CD4-positive, CD25-positive, alpha-beta regulatory T cell (primary cell): ENCODE measurements at regions not wholly inside any gene's neighbourhood (a gene's known extent, or its start where the extent isn't known, plus 50 kb on each side); places are given as distances from the start of the nearest gene placed in this dataset.

Experiments
- ATAC-seq, 2 donors: fragments of 150-1000 bp; cut with Tn5 transposase; one replicate each; pipeline ENCODE4 v1.10.0; 2021; ENCODE audit warnings: low read depth in 2 of 2, moderate number of reproducible peaks in 2 of 2, moderate library complexity in 1 of 2
- DNase-seq, 3 donors: peaks; one replicate each; pipeline versions ENCODE4 v3.0.0 to v3.0.0-alpha.2; 2012 to 2022; ENCODE audit warnings: mixed read lengths in 1 of 3
- H3K27ac ChIP-seq: one replicate; pipeline ENCODE4 v1.7.0; 2013; ENCODE audit warnings: mild to moderate bottlenecking, low read length; ENCODE audit not compliant: insufficient read depth, poor library complexity, severe bottlenecking
- H3K27me3 ChIP-seq: one replicate; pipeline ENCODE4 v1.7.0; 2013; ENCODE audit warnings: low read length; ENCODE audit not compliant: control insufficient read depth, insufficient read depth
- H3K36me3 ChIP-seq: one replicate; pipeline ENCODE4 v1.7.0; 2013; ENCODE audit warnings: mild to moderate bottlenecking, low read length, moderate library complexity; ENCODE audit not compliant: control insufficient read depth, insufficient read depth
- H3K4me1 ChIP-seq: 2 replicates; pipeline ENCODE4 v1.7.0; 2013; ENCODE audit warnings: mild to moderate bottlenecking, low read length; ENCODE audit not compliant: insufficient read depth, control insufficient read depth, poor library complexity, severe bottlenecking
- H3K4me3 ChIP-seq: one replicate; pipeline ENCODE4 v1.7.0; 2013; ENCODE audit warnings: low read depth, mild to moderate bottlenecking, low read length, moderate library complexity
- H3K9me3 ChIP-seq, 2 experiments: 1 replicate in 1 of 2; 2 replicates in 1 of 2; pipeline ENCODE4 v1.7.0; 2013; ENCODE audit warnings: low read length in 2 of 2, mild to moderate bottlenecking in 1 of 2, moderate library complexity in 1 of 2; ENCODE audit not compliant: control insufficient read depth in 2 of 2
- H3K27ac Mint-ChIP-seq, 3 donors: one replicate each; pipeline ENCODE4 v1.8.0; 2020 to 2022; ENCODE audit warnings: mild to moderate bottlenecking in 3 of 3, mixed read lengths in 3 of 3, moderate library complexity in 2 of 3
- H3K27me3 Mint-ChIP-seq: one replicate; pipeline ENCODE4 v1.8.0; 2022; ENCODE audit warnings: mild to moderate bottlenecking, mixed read lengths
- H3K36me3 Mint-ChIP-seq: one replicate; pipeline ENCODE4 v1.8.0; 2020; ENCODE audit warnings: mixed read lengths
- H3K4me1 Mint-ChIP-seq, 4 donors: one replicate each; pipeline ENCODE4 v1.8.0; 2020 to 2022; ENCODE audit warnings: mixed read lengths in 4 of 4, mild to moderate bottlenecking in 1 of 4
- H3K4me3 Mint-ChIP-seq, 4 donors: one replicate each; pipeline ENCODE4 v1.8.0; 2020 to 2022; ENCODE audit warnings: mild to moderate bottlenecking in 4 of 4, mixed read lengths in 4 of 4, moderate library complexity in 3 of 4
- H3K9me3 Mint-ChIP-seq, 7 donors: one replicate each; pipeline ENCODE4 v1.8.0; 2020 to 2022; ENCODE audit warnings: mixed read lengths in 7 of 7, mild to moderate bottlenecking in 3 of 7, moderate library complexity in 2 of 7

DNA sequence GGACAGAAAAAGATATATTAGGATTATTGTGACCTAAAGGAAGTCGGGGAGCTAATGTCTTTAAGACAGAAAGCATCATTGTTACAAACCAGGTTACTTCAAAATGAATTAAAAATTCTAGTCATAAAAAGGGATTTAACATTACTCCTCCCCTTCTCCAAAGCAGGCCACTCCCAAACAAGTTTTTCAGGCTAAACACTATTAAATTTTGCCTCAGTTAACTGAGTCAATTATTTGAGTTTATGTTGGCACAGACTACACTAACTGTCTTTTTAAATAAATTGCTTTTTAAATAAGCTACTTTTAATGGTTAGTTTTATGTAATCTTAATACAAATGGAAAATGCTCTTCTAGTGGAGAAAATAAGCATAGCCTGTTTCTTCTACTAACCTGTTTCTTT, 395.0 kb upstream of the DUSP10 start:
- Histone ChIP-seq H3K27ac (no peak overlapping the region), H3K27me3 (no peaks in the 10 kb centered on the region), H3K9me3 (no peaks in the 10 kb centered on the region), H3K4me3 (no peak overlapping the region), H3K36me3 (no peaks in the 10 kb centered on the region), H3K4me1 (no peaks in the 10 kb centered on the region)
- ATAC-seq (no peak), DNase-seq (no peak)
- H3K4me3 Mint-ChIP-seq: no peak overlapping the region
- no peaks in the 10 kb centered on the region for H3K36me3 Mint-ChIP-seq
- H3K4me1 Mint-ChIP-seq: no peaks in the 10 kb centered on the region
- H3K9me3 Mint-ChIP-seq: peaks cover 0 to 5% (median 3%) of the 10 kb centered on the region in 7 donors
- H3K27me3 Mint-ChIP-seq: peaks cover 5% of the 10 kb centered on the region
- H3K27ac Mint-ChIP-seq: no peak overlapping the region

DNA sequence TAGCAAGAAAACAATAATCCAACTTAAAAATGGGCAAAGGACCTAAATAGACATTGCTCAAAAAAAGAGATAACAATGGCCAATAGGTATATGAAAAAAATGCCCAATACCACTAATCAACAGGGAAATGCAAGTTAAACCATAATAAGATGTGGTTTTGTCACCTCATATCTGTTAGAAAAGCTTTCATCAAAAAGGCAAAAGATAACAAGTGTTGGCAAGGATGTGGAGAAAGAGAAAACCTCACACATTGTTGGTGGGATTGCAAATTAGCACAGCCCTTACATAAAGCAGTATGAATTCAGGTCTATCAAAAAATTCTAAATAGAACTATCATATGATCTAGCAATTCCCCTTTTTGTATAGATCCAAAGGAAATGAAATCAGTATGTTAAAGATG, 387.2 kb upstream of the DUSP10 start:
- Mint-ChIP-seq H3K4me3 (no peak overlapping the region), H3K36me3 (no peaks in the 10 kb centered on the region), H3K4me1 (no peaks in the 10 kb centered on the region), H3K27ac (no peak overlapping the region), H3K27me3 (no peaks in the 10 kb centered on the region), H3K9me3 (peaks cover 0 to 7% (median 0%) of the 10 kb centered on the region in 7 donors)
- H3K4me3 ChIP-seq: no peak overlapping the region
- no peaks in the 10 kb centered on the region for H3K36me3 ChIP-seq
- H3K27ac ChIP-seq: no peak overlapping the region
- no peaks in the 10 kb centered on the region for H3K27me3 ChIP-seq
- H3K4me1 ChIP-seq: no peaks in the 10 kb centered on the region
- no peaks in the 10 kb centered on the region for H3K9me3 ChIP-seq
- ATAC-seq (no peak), DNase-seq (no peak)

DNA sequence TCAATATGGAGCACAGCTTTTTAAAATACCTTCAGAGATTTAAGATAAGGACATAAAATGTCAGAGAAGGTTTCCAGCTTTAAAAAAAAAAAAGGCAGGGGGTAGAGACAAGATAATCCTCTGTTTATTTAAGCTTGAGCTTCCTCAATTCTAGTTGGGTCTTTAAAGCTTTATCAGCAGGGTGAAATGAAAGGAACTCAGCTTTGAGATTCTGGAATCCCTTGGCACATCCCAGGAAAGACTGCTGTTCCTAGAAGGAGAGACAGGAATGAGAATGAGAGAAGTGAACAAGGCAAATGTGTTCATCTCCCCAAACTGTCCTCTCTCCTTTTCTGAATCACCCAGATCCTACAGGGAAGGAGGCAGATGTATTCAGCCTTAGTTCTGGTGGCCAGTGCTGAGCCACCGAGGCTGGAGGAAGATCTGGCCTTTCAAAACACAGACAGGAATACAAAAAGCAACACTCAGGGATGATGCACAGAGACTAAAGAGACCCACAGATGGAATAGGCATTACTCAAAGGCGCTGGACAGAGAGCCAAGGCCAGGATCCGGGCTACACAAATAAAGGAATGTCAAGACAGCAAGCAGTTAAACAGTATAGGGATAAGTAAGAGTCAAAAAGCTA, 385.8 kb upstream of the DUSP10 start:
- Histone ChIP-seq H3K4me1 (no peaks in the 10 kb centered on the region), H3K9me3 (no peaks in the 10 kb centered on the region), H3K4me3 (no peak overlapping the region), H3K27ac (no peak overlapping the region), H3K36me3 (no peaks in the 10 kb centered on the region), H3K27me3 (no peaks in the 10 kb centered on the region)
- Mint-ChIP-seq H3K27me3 (no peaks in the 10 kb centered on the region), H3K4me3 (no peak overlapping the region), H3K36me3 (no peaks in the 10 kb centered on the region), H3K4me1 (no peaks in the 10 kb centered on the region), H3K9me3 (peaks cover 0 to 7% (median 0%) of the 10 kb centered on the region in 7 donors), H3K27ac (peak overlapping the region in 1 of 3 donors; percentile 22)
- no peak for DNase-seq
- ATAC-seq: no peak

DNA sequence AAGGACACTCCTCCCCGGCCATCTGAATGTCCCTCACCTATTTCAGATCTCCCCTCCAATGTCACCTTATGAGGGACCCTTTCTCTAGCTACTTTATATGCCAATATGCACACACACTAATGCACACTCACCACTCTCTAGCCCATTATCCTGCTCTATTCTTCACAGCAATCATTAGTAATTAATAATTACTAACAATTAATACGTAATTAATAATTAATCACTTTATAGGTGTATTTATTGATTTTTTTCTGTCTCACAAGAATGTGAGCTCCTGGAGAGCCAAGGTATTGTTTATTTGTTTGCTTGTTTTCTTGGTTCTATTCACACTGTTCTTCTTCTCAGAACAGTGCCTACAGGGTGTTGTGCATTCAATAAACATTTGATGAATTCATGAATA, 385.2 kb upstream of the DUSP10 start:
- no peaks in the 10 kb centered on the region for H3K4me1 ChIP-seq
- ATAC-seq (no peak), DNase-seq (no peak)
- H3K9me3 Mint-ChIP-seq: peaks cover 0 to 7% (median 0%) of the 10 kb centered on the region in 7 donors
- H3K4me3 Mint-ChIP-seq: no peak overlapping the region
- no peak overlapping the region for H3K4me3 ChIP-seq
- H3K27ac Mint-ChIP-seq: no peak overlapping the region
- no peaks in the 10 kb centered on the region for H3K27me3 ChIP-seq
- no peaks in the 10 kb centered on the region for H3K4me1 Mint-ChIP-seq
- H3K9me3 ChIP-seq: no peaks in the 10 kb centered on the region
- no peaks in the 10 kb centered on the region for H3K36me3 Mint-ChIP-seq
- H3K27me3 Mint-ChIP-seq: no peaks in the 10 kb centered on the region
- H3K27ac ChIP-seq: no peak overlapping the region
- H3K36me3 ChIP-seq: no peaks in the 10 kb centered on the region

DNA sequence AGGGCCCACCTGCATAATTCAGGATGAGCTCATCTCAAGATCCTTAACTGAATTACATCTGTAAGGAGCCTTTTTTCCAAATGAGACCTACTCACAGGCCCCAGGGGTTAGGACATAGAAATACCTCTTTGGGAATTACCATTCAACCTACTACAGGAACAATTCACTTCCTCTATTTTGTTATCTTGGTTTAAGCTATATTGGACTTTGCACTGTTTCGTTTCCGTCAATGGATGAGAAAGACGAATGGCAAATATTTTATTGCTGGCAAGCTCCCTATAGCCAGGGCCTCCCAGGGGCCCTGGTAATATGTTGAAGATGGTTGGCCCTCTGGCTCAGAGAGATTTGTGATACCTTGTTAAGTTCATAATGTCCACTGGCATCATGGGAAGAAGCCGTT, 384.2 kb upstream of the DUSP10 start:
- Mint-ChIP-seq H3K27ac (no peak overlapping the region), H3K27me3 (no peaks in the 10 kb centered on the region), H3K4me3 (no peak overlapping the region), H3K9me3 (peaks cover 0 to 6% (median 0%) of the 10 kb centered on the region in 7 donors), H3K36me3 (no peaks in the 10 kb centered on the region), H3K4me1 (no peaks in the 10 kb centered on the region)
- Histone ChIP-seq H3K27ac (no peak overlapping the region), H3K27me3 (no peaks in the 10 kb centered on the region), H3K9me3 (no peaks in the 10 kb centered on the region), H3K4me1 (no peaks in the 10 kb centered on the region), H3K36me3 (no peaks in the 10 kb centered on the region), H3K4me3 (no peak overlapping the region)
- DNase-seq: no peak
- no peak for ATAC-seq

DNA sequence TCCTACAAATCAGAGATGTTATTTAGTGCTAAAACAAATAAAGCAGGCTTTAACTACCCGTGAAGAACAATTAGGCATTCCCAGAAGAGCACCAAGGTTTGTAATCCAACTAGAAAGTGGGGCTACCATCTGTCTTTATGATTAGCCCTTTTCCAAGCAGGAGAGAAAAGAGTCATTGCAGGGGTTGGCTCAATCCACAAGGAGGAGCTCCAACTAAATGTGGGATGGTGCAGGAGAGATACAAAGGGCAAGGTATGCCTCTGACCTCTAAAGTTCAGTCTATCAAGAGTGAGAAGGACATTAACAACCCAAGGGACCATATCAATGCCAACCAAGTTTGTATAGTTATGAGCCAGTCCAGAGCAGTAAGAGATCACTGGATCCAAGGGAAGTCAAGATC, 382.7 kb upstream of the DUSP10 start:
- Histone ChIP-seq H3K27ac (no peak overlapping the region), H3K4me1 (no peaks in the 10 kb centered on the region), H3K9me3 (no peaks in the 10 kb centered on the region), H3K27me3 (no peaks in the 10 kb centered on the region), H3K4me3 (no peak overlapping the region), H3K36me3 (no peaks in the 10 kb centered on the region)
- Mint-ChIP-seq H3K9me3 (peaks cover 0 to 4% (median 0%) of the 10 kb centered on the region in 7 donors), H3K4me1 (no peaks in the 10 kb centered on the region), H3K27me3 (peaks cover 6% of the 10 kb centered on the region), H3K4me3 (no peak overlapping the region), H3K27ac (peak overlapping the region in 1 of 3 donors; percentile 0), H3K36me3 (no peaks in the 10 kb centered on the region)
- no peak for ATAC-seq
- no peak for DNase-seq

DNA sequence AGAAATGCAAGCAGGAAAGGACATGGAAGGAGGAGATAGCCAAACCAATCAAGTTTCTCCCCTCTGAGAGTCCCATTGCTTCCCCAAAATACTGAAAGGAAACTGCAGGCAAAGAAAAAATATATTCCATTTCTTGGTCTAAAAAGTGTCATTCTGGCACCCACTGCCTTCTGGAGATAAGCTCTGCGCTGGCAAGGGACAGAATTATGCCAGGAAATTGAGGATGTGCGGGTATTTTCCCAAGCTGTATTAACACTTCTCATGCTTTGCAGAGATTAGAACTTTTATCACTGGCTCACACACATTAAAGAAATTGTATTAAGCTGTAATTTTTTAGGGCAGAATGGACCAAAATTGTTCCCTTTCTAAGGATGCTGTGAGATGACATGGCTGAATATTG, 381.2 kb upstream of the DUSP10 start:
- H3K27me3 ChIP-seq: no peaks in the 10 kb centered on the region
- no peaks in the 10 kb centered on the region for H3K36me3 ChIP-seq
- DNase-seq: no peak
- Mint-ChIP-seq H3K36me3 (no peaks in the 10 kb centered on the region), H3K27ac (no peak overlapping the region), H3K4me3 (no peak overlapping the region), H3K4me1 (no peaks in the 10 kb centered on the region), H3K27me3 (peaks cover 7% of the 10 kb centered on the region), H3K9me3 (peaks cover 0 to 4% (median 0%) of the 10 kb centered on the region in 7 donors)
- H3K4me1 ChIP-seq: no peaks in the 10 kb centered on the region
- no peak for ATAC-seq
- no peak overlapping the region for H3K4me3 ChIP-seq
- H3K27ac ChIP-seq: no peak overlapping the region
- no peaks in the 10 kb centered on the region for H3K9me3 ChIP-seq

DNA sequence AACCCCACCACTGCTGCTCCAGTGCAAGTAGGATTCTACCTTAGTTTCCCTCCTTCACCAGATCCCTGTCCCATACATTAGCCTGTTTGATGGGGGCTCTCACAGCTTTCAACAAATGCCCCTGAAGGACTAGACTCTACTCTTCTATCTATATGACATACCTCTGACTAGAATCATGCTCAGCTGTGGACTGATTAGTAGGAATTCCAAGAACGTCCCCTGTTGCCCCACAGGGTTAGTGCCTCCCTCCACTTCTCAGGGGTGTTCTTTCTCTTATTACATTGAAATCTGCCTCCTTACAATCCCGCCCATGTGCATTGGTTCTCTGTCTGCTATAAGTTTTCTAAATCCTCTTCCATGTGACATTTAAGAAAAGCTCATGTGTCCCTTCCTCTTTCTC, 375.9 kb upstream of the DUSP10 start:
- DNase-seq (no peak), ATAC-seq (no peak)
- Histone ChIP-seq H3K27me3 (peaks cover 4% of the 10 kb centered on the region), H3K4me1 (no peaks in the 10 kb centered on the region), H3K9me3 (no peaks in the 10 kb centered on the region), H3K36me3 (no peaks in the 10 kb centered on the region), H3K27ac (no peak overlapping the region), H3K4me3 (no peak overlapping the region)
- H3K27ac Mint-ChIP-seq: no peak overlapping the region
- no peaks in the 10 kb centered on the region for H3K36me3 Mint-ChIP-seq
- peaks cover 0 to 1% (median 0%) of the 10 kb centered on the region in 7 donors for H3K9me3 Mint-ChIP-seq
- peaks cover 19% of the 10 kb centered on the region for H3K27me3 Mint-ChIP-seq
- no peak overlapping the region for H3K4me3 Mint-ChIP-seq
- peaks cover 0 to 4% (median 1%) of the 10 kb centered on the region in 4 donors for H3K4me1 Mint-ChIP-seq
